ENCODE measurements at regions not wholly inside any gene's neighbourhood (a gene's known extent, or its start where the extent isn't known, plus 50 kb on each side); places are given as distances from the start of the nearest gene placed in this dataset.

- DNase-seq = no peak
- Histone ChIP-seq H3K4me1 (ENCODE audit: control insufficient read depth, insufficient read depth, low read length) (peaks cover 14% of the 10 kb centered on the region), H3K9me3 (ENCODE audit: control insufficient read depth, low read depth, low read length) (no peaks in the 10 kb centered on the region), H3K4me3 (ENCODE audit: low read length) (no peak overlapping the region), H3K27ac (ENCODE audit: low read length) (no peak overlapping the region), H3K27me3 (ENCODE audit: control insufficient read depth, insufficient read depth, low read length) (no peaks in the 10 kb centered on the region), H3K36me3 (ENCODE audit: control insufficient read depth, insufficient read depth, low read length) (no peaks in the 10 kb centered on the region)
- WGBS (ENCODE audit: insufficient coverage, low lambda C conversion rate) = no CpG with 5 or more reads among the region's 4 CpGs
Measured at GRCh38 chr12:5204831-5205230, 161.2 kb downstream of the KCNA5 start.

DNA sequence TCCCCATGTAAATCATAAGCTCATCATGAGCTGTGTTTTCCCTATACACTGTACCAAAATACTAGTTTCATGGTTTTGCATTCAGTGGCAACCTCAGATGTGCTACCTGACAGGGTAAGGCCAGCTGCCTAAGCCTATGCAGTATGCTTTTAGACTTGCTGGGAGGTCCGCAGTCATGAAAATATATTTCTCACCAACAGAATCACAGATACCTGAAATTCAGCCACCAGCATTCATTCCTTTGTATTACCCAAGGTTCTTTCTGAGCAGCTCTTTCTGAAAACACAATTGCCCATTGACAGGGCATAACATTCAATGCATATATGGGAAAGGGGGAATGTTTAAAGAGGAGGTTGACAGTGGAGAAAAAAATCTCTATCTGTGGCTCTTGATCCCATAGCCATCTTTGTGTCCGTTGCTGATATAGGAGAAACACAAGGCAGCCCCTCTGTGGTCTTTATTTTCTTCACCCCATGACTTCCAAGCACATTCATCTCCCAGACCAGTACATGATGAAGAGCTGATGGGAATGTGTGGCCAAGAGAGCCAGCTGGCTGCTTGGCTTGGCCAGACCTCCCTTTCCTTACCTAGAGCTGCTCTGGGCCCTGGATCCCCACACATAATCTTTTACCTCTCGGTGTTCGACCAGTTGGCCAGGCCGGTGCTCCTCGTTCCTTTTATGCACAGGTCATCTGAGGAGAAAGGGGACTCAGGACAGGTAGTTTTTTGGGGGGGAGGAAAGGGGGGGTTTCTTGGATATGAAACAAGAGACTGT lies 162.9 kb downstream of the KCNA5 start:
- no CpG with 5 or more reads among the region's 6 CpGs for WGBS (ENCODE audit: insufficient coverage, low lambda C conversion rate)
- H3K27ac ChIP-seq (ENCODE audit: low read length) = no peak overlapping the region
- H3K4me1 ChIP-seq (ENCODE audit: control insufficient read depth, insufficient read depth, low read length) = peaks cover 14% of the 10 kb centered on the region
- no peak overlapping the region for H3K4me3 ChIP-seq (ENCODE audit: low read length)
- no peaks in the 10 kb centered on the region for H3K27me3 ChIP-seq (ENCODE audit: control insufficient read depth, insufficient read depth, low read length)
- H3K9me3 ChIP-seq (ENCODE audit: control insufficient read depth, low read depth, low read length) = no peaks in the 10 kb centered on the region
- no peaks in the 10 kb centered on the region for H3K36me3 ChIP-seq (ENCODE audit: control insufficient read depth, insufficient read depth, low read length)
- DNase-seq = no peak

DNA sequence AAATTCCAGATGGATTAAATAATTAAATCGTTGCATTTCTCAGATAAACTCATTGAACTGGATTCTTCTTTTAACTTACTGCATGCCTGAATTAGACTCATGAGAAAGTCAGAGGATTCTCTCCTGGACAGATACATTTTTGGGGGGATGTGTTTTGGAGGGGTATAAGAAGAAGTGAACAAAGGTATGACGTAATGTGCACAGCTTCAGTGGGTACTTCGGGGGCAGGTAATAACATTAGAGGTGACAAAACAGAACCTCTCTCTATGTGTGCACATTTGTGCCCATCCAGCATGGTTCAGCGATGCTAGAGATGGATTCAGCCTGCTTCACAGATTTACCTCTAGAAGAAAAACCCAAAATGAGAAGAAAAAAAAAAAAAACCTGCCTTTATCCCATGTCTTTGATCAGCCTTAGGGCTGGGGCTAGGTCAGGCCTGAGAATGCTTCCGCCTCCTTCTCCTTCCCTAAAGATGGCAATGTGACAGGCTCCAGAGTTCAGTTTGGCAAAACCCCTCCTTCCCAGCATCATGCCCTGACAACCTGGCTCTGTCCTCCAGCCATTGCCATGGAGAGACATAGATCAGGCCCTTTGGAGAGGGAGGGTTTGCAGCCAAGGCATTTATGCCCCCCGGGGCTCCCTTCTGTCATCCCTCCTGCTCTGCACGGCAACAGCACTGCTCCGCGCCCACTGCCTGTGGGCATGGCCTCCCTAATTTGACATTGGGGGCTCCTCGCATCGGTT lies 166.7 kb downstream of the KCNA5 start:
- Histone ChIP-seq H3K27me3 (ENCODE audit: control insufficient read depth, insufficient read depth, low read length) (no peaks in the 10 kb centered on the region), H3K4me1 (ENCODE audit: control insufficient read depth, insufficient read depth, low read length) (no peaks in the 10 kb centered on the region), H3K27ac (ENCODE audit: low read length) (no peak overlapping the region), H3K36me3 (ENCODE audit: control insufficient read depth, insufficient read depth, low read length) (no peaks in the 10 kb centered on the region), H3K4me3 (ENCODE audit: low read length) (no peak overlapping the region), H3K9me3 (ENCODE audit: control insufficient read depth, low read depth, low read length) (no peaks in the 10 kb centered on the region)
- no peak for DNase-seq
- 60% methylated on average over 1 of the region's 11 CpGs for WGBS (ENCODE audit: insufficient coverage, low lambda C conversion rate)

- Histone ChIP-seq H3K27ac (ENCODE audit: low read length) (no peak overlapping the region), H3K4me1 (ENCODE audit: control insufficient read depth, insufficient read depth, low read length) (no peaks in the 10 kb centered on the region), H3K36me3 (ENCODE audit: control insufficient read depth, insufficient read depth, low read length) (no peaks in the 10 kb centered on the region), H3K4me3 (ENCODE audit: low read length) (no peak overlapping the region), H3K9me3 (ENCODE audit: control insufficient read depth, low read depth, low read length) (no peaks in the 10 kb centered on the region), H3K27me3 (ENCODE audit: control insufficient read depth, insufficient read depth, low read length) (no peaks in the 10 kb centered on the region)
- no CpG with 5 or more reads among the region's 6 CpGs for WGBS (ENCODE audit: insufficient coverage, low lambda C conversion rate)
- no peak for DNase-seq
Measured at GRCh38 chr12:5210923-5211290, 167.2 kb downstream of the KCNA5 start.

DNA sequence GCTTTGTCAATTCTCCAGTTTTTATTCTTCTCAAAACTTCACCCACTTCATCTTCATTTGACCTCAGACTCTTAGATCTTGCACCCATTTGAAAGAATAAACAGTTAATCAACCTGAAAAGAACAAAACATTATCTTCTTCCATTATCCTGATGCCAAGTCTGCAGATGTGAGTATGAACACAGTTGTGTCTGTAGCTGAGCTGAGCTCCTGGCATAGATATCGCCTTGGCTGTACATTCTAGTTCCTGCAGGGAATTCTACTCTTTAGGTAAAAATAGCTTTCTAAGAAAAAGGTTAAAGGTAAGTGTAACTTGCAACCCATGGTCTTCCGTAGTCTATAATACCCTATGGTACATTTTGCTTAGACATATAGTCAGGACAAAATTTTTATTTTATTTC lies 169.7 kb downstream of the KCNA5 start:
- Histone ChIP-seq H3K9me3 (ENCODE audit: control insufficient read depth, low read depth, low read length) (no peaks in the 10 kb centered on the region), H3K27ac (ENCODE audit: low read length) (no peak overlapping the region)
- 90% methylated on average over 2 of the region's 2 CpGs for WGBS (ENCODE audit: insufficient coverage, low lambda C conversion rate)

DNA sequence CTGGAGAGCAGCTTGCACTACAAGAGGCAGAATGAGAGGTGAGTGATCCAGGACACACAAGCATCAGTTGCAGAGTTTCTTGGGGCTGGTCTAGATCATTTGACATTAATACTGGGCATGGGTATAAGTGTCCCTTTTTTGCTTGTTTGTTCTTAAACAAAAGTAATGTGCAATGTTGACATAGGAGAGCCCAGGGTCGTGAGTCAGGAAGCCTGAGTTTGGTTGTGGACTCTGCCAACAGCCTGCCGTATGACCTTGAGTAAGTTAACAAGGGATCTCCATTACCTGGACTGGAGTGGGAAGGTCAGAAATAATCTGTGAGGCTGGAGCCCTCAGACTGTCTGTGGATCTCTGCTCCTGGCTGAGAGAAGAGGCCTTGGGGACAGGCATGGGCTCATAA lies 170.3 kb downstream of the KCNA5 start:
- no peaks in the 10 kb centered on the region for H3K4me1 ChIP-seq (ENCODE audit: control insufficient read depth, insufficient read depth, low read length)
- H3K27me3 ChIP-seq (ENCODE audit: control insufficient read depth, insufficient read depth, low read length) = no peaks in the 10 kb centered on the region
- no peak overlapping the region for H3K4me3 ChIP-seq (ENCODE audit: low read length)
- no peak overlapping the region for H3K27ac ChIP-seq (ENCODE audit: low read length)
- no peaks in the 10 kb centered on the region for H3K36me3 ChIP-seq (ENCODE audit: control insufficient read depth, insufficient read depth, low read length)
- no peaks in the 10 kb centered on the region for H3K9me3 ChIP-seq (ENCODE audit: control insufficient read depth, low read depth, low read length)
- 100% methylated on average over 1 of the region's 2 CpGs for WGBS (ENCODE audit: insufficient coverage, low lambda C conversion rate)
- DNase-seq = no peak

More for the DNA sequence above, 169.7 kb downstream of the KCNA5 start:
- H3K36me3 ChIP-seq (ENCODE audit: control insufficient read depth, insufficient read depth, low read length) = no peaks in the 10 kb centered on the region
- no peaks in the 10 kb centered on the region for H3K27me3 ChIP-seq (ENCODE audit: control insufficient read depth, insufficient read depth, low read length)
- no peak for DNase-seq
- H3K4me1 ChIP-seq (ENCODE audit: control insufficient read depth, insufficient read depth, low read length) = no peaks in the 10 kb centered on the region
- no peak overlapping the region for H3K4me3 ChIP-seq (ENCODE audit: low read length)

GRCh38 chr12:5217936-5218335 lies 174.3 kb downstream of the KCNA5 start:
- Histone ChIP-seq H3K36me3 (ENCODE audit: control insufficient read depth, insufficient read depth, low read length) (no peaks in the 10 kb centered on the region), H3K4me3 (ENCODE audit: low read length) (no peak overlapping the region), H3K27ac (ENCODE audit: low read length) (no peak overlapping the region), H3K4me1 (ENCODE audit: control insufficient read depth, insufficient read depth, low read length) (no peaks in the 10 kb centered on the region), H3K9me3 (ENCODE audit: control insufficient read depth, low read depth, low read length) (no peaks in the 10 kb centered on the region), H3K27me3 (ENCODE audit: control insufficient read depth, insufficient read depth, low read length) (no peaks in the 10 kb centered on the region)
- 80% methylated on average over 2 of the region's 6 CpGs for WGBS (ENCODE audit: insufficient coverage, low lambda C conversion rate)
- DNase-seq = no peak

DNA sequence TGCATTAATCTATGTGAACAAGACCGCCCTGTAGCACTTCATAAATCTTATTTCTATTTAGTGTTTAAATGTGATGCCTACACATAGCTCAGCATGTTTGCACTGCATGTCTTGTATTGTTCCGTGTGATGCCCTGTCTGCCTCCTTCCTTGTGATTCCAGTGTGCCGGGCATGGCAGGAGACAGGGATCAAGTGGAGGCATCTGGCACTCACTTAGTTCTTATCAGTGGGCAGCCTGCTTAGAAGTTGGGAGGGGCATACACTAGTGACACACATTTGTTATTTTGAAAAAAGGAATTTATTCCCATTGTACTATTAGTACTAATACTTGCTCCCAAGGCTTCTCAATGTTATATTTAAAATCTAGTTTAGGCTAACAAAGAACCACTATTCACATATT lies 176.4 kb downstream of the KCNA5 start:
- no peak overlapping the region for H3K27ac ChIP-seq (ENCODE audit: low read length)
- no peaks in the 10 kb centered on the region for H3K4me1 ChIP-seq (ENCODE audit: control insufficient read depth, insufficient read depth, low read length)
- no peaks in the 10 kb centered on the region for H3K36me3 ChIP-seq (ENCODE audit: control insufficient read depth, insufficient read depth, low read length)
- H3K27me3 ChIP-seq (ENCODE audit: control insufficient read depth, insufficient read depth, low read length) = no peaks in the 10 kb centered on the region
- H3K9me3 ChIP-seq (ENCODE audit: control insufficient read depth, low read depth, low read length) = no peaks in the 10 kb centered on the region
- WGBS (ENCODE audit: insufficient coverage, low lambda C conversion rate) = no CpG with 5 or more reads among the region's 3 CpGs
- H3K4me3 ChIP-seq (ENCODE audit: low read length) = no peak overlapping the region
- DNase-seq = no peak

DNA sequence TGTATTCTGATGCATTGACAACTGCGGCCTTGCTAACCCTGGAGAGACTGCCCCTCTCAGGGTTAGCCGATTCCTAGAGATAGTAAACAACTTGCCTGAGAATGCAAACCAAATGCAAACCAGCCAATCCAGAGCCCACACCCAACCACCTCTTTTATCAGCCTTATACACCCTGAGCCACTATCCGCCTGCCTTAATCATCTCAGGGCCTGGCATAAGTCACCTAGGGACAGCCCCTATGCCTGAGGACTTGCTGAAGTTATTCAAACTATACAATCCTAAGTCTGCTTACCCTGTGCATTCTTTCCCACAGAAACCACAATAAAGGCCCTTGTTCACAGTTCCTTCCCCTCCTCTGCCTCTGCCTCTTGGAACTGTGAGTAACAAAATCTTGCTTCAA lies 177.2 kb downstream of the KCNA5 start:
- Histone ChIP-seq H3K4me1 (ENCODE audit: control insufficient read depth, insufficient read depth, low read length) (no peaks in the 10 kb centered on the region), H3K27ac (ENCODE audit: low read length) (no peak overlapping the region), H3K36me3 (ENCODE audit: control insufficient read depth, insufficient read depth, low read length) (no peaks in the 10 kb centered on the region), H3K27me3 (ENCODE audit: control insufficient read depth, insufficient read depth, low read length) (no peaks in the 10 kb centered on the region), H3K4me3 (ENCODE audit: low read length) (no peak overlapping the region), H3K9me3 (ENCODE audit: control insufficient read depth, low read depth, low read length) (no peaks in the 10 kb centered on the region)
- DNase-seq = no peak
- no CpG with 5 or more reads among the region's 3 CpGs for WGBS (ENCODE audit: insufficient coverage, low lambda C conversion rate)

- no peaks in the 10 kb centered on the region for H3K9me3 ChIP-seq (ENCODE audit: control insufficient read depth, low read depth, low read length)
- no peak overlapping the region for H3K27ac ChIP-seq (ENCODE audit: low read length)
- H3K27me3 ChIP-seq (ENCODE audit: control insufficient read depth, insufficient read depth, low read length) = no peaks in the 10 kb centered on the region
- no peaks in the 10 kb centered on the region for H3K4me1 ChIP-seq (ENCODE audit: control insufficient read depth, insufficient read depth, low read length)
- no peak overlapping the region for H3K4me3 ChIP-seq (ENCODE audit: low read length)
- H3K36me3 ChIP-seq (ENCODE audit: control insufficient read depth, insufficient read depth, low read length) = no peaks in the 10 kb centered on the region
- DNase-seq = no peak
- no CpG with 5 or more reads among the region's 2 CpGs for WGBS (ENCODE audit: insufficient coverage, low lambda C conversion rate)
Measured at GRCh38 chr12:5222011-5222461, 178.4 kb downstream of the KCNA5 start.
